Left lung (tissue), 4 donors: ENCODE measurements at regions not wholly inside any gene's neighbourhood (a gene's known extent, or its start where the extent isn't known, plus 50 kb on each side); places are given as distances from the start of the nearest gene placed in this dataset.

Experiments
- ATAC-seq: fragments of 200-7000 bp; cut with Tn5 transposase; one replicate; pipeline ENCODE4 v1.9.1; 2020; ENCODE audit warnings: moderate library complexity
- DNase-seq, 4 donors: peaks; one replicate each; pipeline ENCODE4 v3.0.0-alpha.2; 2013 to 2020
- H3K27ac ChIP-seq, 2 donors: fragments of 200-600 bp; sonication (generic) in 1 of 2; one replicate each; pipeline versions ENCODE4 v1.5.0 to v1.8.0; 2020 to 2021
- H3K27me3 ChIP-seq, 2 donors: fragments of 200-600 bp; sonication (generic) in 1 of 2; one replicate each; pipeline versions ENCODE4 v1.5.0 to v1.8.0; 2020 to 2021
- H3K36me3 ChIP-seq, 2 donors: fragments of 200-600 bp; sonication (generic) in 1 of 2; one replicate each; pipeline versions ENCODE4 v1.5.0 to v1.8.0; 2020 to 2021
- H3K4me1 ChIP-seq, 2 donors: fragments of 200-600 bp; one replicate each; pipeline ENCODE4 v1.8.0; 2021
- H3K4me3 ChIP-seq, 2 donors: fragments of 200-600 bp; sonication (generic) in 1 of 2; one replicate each; pipeline versions ENCODE4 v1.5.0 to v1.8.0; 2020 to 2021; ENCODE audit warnings: mild to moderate bottlenecking in 1 of 2
- H3K9me3 ChIP-seq, 2 donors: fragments of 200-600 bp; sonication (generic) in 1 of 2; one replicate each; pipeline versions ENCODE4 v1.5.0 to v1.8.0; 2020 to 2021
- CTCF ChIP-seq, 2 donors: fragments of 200-600 bp; sonication (generic) in 1 of 2; IDR thresholded peaks; one replicate each; pipeline versions ENCODE4 v1.5.0 to v1.8.0; 2021; ENCODE audit warnings: antibody characterized with exemption in 2 of 2
- intact Hi-C, 2 donors: fragments of 100-400 bp; cut with DNase I; formaldehyde crosslinking; loops; one replicate each; pipeline versions ENCODE4 v1.11.2 to v1.14.2; 2022
- donor health status: DM: no; HTN: yes; CAD: no.
- donor health status: DM: no; HTN: no; CAD: no.

DNA sequence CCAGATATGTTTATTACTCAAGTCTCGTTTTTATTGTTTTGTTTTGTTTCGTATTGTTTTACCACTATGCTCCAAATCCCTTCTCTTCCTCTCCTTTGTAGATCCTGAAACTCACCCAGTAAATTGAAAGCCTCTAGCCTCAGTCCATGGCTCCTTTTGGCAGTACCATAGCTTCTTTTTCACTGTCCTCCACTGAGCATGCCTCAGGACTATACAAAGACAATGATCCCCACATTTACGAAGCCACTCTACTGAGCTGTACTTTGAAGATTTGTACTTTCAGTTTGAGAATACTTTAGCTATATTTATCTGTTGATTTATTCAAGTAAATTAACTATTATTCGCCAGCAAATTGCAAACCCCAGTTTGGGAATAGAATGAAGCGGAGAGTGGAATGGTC is 159.1 kb upstream of the SLITRK3 start:
- Histone ChIP-seq H3K4me1 (no peaks in the 10 kb centered on the region), H3K27ac (no peak overlapping the region), H3K27me3 (no peaks in the 10 kb centered on the region), H3K4me3 (no peak overlapping the region), H3K36me3 (no peaks in the 10 kb centered on the region), H3K9me3 (no peaks in the 10 kb centered on the region)
- no peak for TF ChIP-seq CTCF (IDR thresholded peaks at IDR 0.05)
- ATAC-seq (no peak), DNase-seq (no peak)
- intact Hi-C loops: no loop called here

DNA sequence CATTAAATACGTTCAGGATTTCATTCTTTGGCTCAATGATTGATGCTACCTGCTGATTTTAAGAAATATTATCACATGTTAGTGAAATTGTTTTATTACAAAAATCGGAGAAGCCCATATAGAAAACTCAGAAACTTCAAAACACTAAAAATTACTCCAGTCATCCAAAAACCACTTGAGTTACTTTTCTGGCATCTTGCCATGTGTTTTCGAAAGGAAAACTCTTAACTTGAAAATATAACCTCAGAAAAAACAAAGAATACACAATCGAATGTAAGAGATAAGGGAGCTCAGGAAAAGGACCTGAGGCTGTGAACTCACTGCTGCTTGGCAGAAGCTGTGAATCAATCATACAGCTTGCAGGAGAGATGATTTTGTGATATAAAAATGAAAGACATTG is 151.3 kb upstream of the SLITRK3 start:
- Histone ChIP-seq H3K27me3 (no peaks in the 10 kb centered on the region), H3K4me3 (no peak overlapping the region), H3K27ac (no peak overlapping the region), H3K9me3 (no peaks in the 10 kb centered on the region), H3K36me3 (no peaks in the 10 kb centered on the region), H3K4me1 (no peaks in the 10 kb centered on the region)
- DNase-seq: peak in 1 of 4 donors; percentile 10
- intact Hi-C loops: no loop called here
- no peak for ATAC-seq
- TF ChIP-seq CTCF (IDR thresholded peaks at IDR 0.05): no peak

GRCh38 chr3:165346503-165346902 is 150.3 kb upstream of the SLITRK3 start:
- ATAC-seq (no peak), DNase-seq (no peak)
- no peak for TF ChIP-seq CTCF (IDR thresholded peaks at IDR 0.05)
- H3K27me3 ChIP-seq: no peaks in the 10 kb centered on the region
- intact Hi-C loops: no loop called here
- no peaks in the 10 kb centered on the region for H3K4me1 ChIP-seq
- no peak overlapping the region for H3K27ac ChIP-seq
- H3K36me3 ChIP-seq: no peaks in the 10 kb centered on the region
- no peak overlapping the region for H3K4me3 ChIP-seq
- H3K9me3 ChIP-seq: no peaks in the 10 kb centered on the region

DNA sequence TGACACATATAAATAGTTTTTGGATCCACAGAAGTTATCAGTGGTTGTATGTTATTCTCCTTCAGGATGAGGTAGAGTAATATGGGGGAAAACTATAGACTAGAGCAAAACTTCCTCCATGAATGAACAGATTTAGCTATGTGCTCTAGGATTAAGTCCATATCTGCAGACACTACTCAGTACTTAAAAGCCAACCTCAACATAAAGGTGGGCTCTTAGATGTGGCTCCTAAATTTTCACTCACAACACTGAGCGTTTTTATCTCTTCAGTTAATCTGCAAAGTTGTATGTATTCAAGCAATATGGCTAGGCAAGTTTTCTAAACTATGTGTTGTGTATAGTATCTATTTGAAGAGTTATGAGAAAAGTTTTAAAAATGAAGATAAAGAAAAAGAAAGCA is 147.0 kb upstream of the SLITRK3 start:
- no peak for ATAC-seq
- no peak for DNase-seq
- TF ChIP-seq CTCF (IDR thresholded peaks at IDR 0.05): no peak
- H3K4me3 ChIP-seq: no peak overlapping the region
- no peaks in the 10 kb centered on the region for H3K9me3 ChIP-seq
- intact Hi-C loops: no loop called here
- no peaks in the 10 kb centered on the region for H3K27me3 ChIP-seq
- H3K27ac ChIP-seq: no peak overlapping the region
- H3K4me1 ChIP-seq: no peaks in the 10 kb centered on the region
- no peaks in the 10 kb centered on the region for H3K36me3 ChIP-seq

DNA sequence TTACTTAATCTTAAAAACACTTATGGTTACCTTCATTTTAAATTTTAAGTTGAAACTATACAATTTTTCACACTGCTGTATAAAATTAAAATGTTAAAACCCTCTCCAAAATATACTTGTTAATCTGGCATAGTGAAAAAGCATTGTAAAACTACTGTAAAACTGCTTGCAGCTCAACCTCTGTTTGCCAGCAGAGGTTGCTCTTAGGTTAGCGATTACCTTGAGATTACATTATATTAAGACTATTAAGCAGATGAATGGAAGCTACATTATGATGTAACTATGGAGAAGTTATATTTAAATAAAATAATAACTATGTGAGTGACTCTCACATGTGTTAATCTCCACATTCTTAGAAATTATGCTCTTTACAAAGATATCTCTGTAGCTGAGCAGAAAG is 143.6 kb upstream of the SLITRK3 start:
- H3K27ac ChIP-seq: no peak overlapping the region
- no peak for TF ChIP-seq CTCF (IDR thresholded peaks at IDR 0.05)
- no peaks in the 10 kb centered on the region for H3K27me3 ChIP-seq
- no peak overlapping the region for H3K4me3 ChIP-seq
- DNase-seq (peak in 1 of 4 donors; percentile 48), ATAC-seq (no peak)
- H3K9me3 ChIP-seq: no peaks in the 10 kb centered on the region
- intact Hi-C loops: no loop called here
- no peaks in the 10 kb centered on the region for H3K4me1 ChIP-seq
- no peaks in the 10 kb centered on the region for H3K36me3 ChIP-seq
